ENCODE measurements at regions not wholly inside any gene's neighbourhood (a gene's known extent, or its start where the extent isn't known, plus 50 kb on each side); places are given as distances from the start of the nearest gene placed in this dataset.

GRCh38 chr9:115373000-115373709 is 255.2 kb upstream of the TNC start:
- peak; percentile 14 for DNase-seq

GRCh38 chr9:115373710-115374045 is 255.7 kb upstream of the TNC start:
- DNase-seq: no peak

- no peak for DNase-seq
Observed at GRCh38 chr9:115374724-115375268, 256.8 kb upstream of the TNC start.

- no peak for DNase-seq
Observed at GRCh38 chr9:115378241-115378640, 260.3 kb upstream of the TNC start.

GRCh38 chr9:115378758-115379157 is 260.8 kb upstream of the TNC start:
- DNase-seq: no peak

- DNase-seq: no peak
Observed at GRCh38 chr9:115379719-115380118, 261.8 kb upstream of the TNC start.

GRCh38 chr9:115382865-115383264 is 264.9 kb upstream of the TNC start:
- no peak for DNase-seq

GRCh38 chr9:115385383-115386122 is 267.6 kb upstream of the TNC start:
- DNase-seq: no peak

GRCh38 chr9:115386963-115387770 is 269.2 kb upstream of the TNC start:
- DNase-seq: no peak

- DNase-seq: no peak
Observed at GRCh38 chr9:115391168-115391825, 273.3 kb upstream of the TNC start.

- no peak for DNase-seq
Observed at GRCh38 chr9:115393976-115394775, 276.2 kb upstream of the TNC start.

GRCh38 chr9:115395511-115396021 is 277.6 kb upstream of the TNC start:
- no peak for DNase-seq

GRCh38 chr9:115396071-115396529 is 278.1 kb upstream of the TNC start:
- DNase-seq: no peak

GRCh38 chr9:115397591-115398312 is 279.8 kb upstream of the TNC start:
- DNase-seq: no peak

- no peak for DNase-seq
Observed at GRCh38 chr9:115398313-115398650, 280.3 kb upstream of the TNC start.

- DNase-seq: no peak
Observed at GRCh38 chr9:115398996-115399395, 281.0 kb upstream of the TNC start.

GRCh38 chr9:115400796-115401195 is 282.8 kb upstream of the TNC start:
- DNase-seq: no peak

- DNase-seq: no peak
Observed at GRCh38 chr9:115401756-115402327, 283.9 kb upstream of the TNC start.

GRCh38 chr9:115403753-115404152 is 285.8 kb upstream of the TNC start:
- no peak for DNase-seq

GRCh38 chr9:115404311-115404710 is 286.4 kb upstream of the TNC start:
- no peak for DNase-seq

- DNase-seq: no peak
Observed at GRCh38 chr9:115411516-115411915, 293.6 kb upstream of the TNC start.
